Ascending aorta (tissue), 2 donors: ENCODE measurements at regions not wholly inside any gene's neighbourhood (a gene's known extent, or its start where the extent isn't known, plus 50 kb on each side); places are given as distances from the start of the nearest gene placed in this dataset.

ENCODE experiments used
- DNase-seq, 2 donors: peaks; one replicate each; pipeline ENCODE4 v3.0.0-alpha.2; 2019; ENCODE audit warnings: low spot score in 2 of 2
- H3K27ac ChIP-seq, 2 donors: fragments of 200-600 bp; sonication (generic); one replicate each; pipeline ENCODE4 v1.5.1; 2016 to 2017; ENCODE audit warnings: mild to moderate bottlenecking in 1 of 2
- H3K27me3 ChIP-seq: fragments of 200-600 bp; sonication (generic); one replicate; pipeline ENCODE4 v1.5.1; 2017
- H3K36me3 ChIP-seq, 2 donors: fragments of 200-600 bp; sonication (generic); one replicate each; pipeline ENCODE4 v1.5.1; 2016
- H3K4me1 ChIP-seq, 2 donors: fragments of 200-600 bp; sonication (generic); one replicate each; pipeline ENCODE4 v1.5.1; 2016 to 2017; ENCODE audit warnings: mild to moderate bottlenecking in 1 of 2
- H3K4me3 ChIP-seq, 2 donors: fragments of 200-600 bp; sonication (generic); one replicate each; pipeline ENCODE4 v1.5.1; 2016 to 2017; ENCODE audit warnings: mild to moderate bottlenecking in 1 of 2
- H3K9me3 ChIP-seq, 2 donors: fragments of 200-600 bp; sonication (generic); one replicate each; pipeline ENCODE4 v1.5.1; 2016
- intact Hi-C: fragments of 100-400 bp; cut with DNase I; formaldehyde crosslinking; loops from one replicate; pipeline ENCODE4 v1.15.1; 2023
- TF ChIP-seq, protein P1 (sequence below), 3 experiments: fragments of 200-600 bp in 2 of 3; fragments of 450-650 bp in 1 of 3; sonication (generic) in 2 of 3; IDR thresholded peaks; one replicate each; pipeline ENCODE4 v1.5.1; 2016 to 2019; ENCODE audit warnings: antibody characterized with exemption in 3 of 3, mild to moderate bottlenecking in 1 of 3, moderate library complexity in 1 of 3

DNA sequence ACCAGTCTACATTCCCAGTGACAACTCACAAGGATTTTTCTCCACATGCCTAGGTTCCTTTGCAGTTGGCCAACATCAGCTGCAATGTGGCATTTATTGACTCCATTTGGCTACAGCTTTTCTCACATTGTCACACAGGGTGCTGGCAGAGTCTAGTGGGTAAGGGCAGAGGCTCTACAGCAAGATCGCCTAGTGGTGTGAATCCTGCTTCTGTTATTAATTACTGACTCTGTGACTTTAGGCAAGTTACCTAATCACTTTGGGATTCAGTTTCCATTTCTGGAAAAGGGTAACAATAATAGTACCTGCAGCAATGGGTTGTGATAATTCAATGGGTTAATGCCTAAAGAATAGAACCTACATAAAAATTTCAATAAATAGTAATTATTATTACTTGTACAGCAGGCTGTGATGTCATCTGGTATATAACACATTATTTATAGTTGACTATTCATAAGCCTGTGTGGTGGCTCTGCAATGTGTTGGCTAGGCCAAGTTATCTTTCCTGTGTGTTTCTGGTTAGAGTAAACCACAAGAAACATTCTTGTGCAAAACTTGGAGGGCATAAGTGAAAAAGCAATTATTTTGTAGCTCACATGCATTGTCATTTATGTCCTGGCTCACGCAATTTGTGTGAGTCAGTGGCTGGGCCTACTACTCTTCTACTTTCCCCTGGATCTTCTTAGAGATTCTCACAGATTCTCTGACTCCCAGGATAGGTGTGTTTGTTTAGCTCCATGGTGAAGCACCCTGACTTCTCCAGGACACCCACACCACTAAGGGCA is 59.5 kb downstream of the PTGS2 start:
- no peak overlapping the region for H3K4me3 ChIP-seq
- no peaks in the 10 kb centered on the region for H3K4me1 ChIP-seq
- intact Hi-C loops: no loop called here
- no peaks in the 10 kb centered on the region for H3K36me3 ChIP-seq
- no peak overlapping the region for H3K27ac ChIP-seq
- no peaks in the 10 kb centered on the region for H3K27me3 ChIP-seq
- H3K9me3 ChIP-seq: no peaks in the 10 kb centered on the region
- TF ChIP-seq, protein P1, sequence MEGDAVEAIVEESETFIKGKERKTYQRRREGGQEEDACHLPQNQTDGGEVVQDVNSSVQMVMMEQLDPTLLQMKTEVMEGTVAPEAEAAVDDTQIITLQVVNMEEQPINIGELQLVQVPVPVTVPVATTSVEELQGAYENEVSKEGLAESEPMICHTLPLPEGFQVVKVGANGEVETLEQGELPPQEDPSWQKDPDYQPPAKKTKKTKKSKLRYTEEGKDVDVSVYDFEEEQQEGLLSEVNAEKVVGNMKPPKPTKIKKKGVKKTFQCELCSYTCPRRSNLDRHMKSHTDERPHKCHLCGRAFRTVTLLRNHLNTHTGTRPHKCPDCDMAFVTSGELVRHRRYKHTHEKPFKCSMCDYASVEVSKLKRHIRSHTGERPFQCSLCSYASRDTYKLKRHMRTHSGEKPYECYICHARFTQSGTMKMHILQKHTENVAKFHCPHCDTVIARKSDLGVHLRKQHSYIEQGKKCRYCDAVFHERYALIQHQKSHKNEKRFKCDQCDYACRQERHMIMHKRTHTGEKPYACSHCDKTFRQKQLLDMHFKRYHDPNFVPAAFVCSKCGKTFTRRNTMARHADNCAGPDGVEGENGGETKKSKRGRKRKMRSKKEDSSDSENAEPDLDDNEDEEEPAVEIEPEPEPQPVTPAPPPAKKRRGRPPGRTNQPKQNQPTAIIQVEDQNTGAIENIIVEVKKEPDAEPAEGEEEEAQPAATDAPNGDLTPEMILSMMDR (IDR thresholded peaks at IDR 0.05): no peak
- DNase-seq: no peak

DNA sequence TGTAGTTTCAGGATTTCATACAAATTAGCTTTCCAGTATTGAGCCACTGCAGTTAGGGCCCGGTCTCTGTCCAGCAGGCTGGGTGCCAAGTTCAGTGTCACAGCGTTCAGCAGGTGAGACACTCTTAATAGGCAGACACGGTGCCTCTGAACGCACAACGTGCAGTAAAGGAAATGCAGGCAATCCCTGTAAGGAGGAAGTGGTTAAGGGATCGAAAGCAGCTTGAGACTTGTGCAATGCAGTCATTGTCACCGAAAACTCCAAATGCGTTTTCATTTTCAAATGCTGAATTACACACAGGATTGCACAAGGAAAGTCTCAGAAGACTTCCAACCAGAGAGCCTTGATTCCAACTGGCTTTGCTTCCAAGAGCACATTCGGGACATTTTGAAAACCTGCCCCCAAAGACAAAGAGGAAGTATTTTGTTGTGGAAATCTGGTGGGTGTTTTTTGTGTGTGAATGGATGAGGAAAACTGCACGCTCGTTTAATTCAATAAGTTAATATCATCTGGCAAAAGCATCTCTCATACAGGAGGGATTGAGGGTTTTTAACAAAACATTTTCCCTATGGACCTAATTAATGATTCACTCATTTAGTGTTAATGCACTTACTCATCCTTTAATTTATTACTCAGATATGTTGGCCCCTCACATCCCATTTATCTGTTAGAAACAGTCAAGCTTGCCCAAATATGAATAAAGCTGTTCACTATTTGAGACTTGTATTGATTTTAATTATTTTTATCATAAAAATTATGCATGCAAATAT is 61.6 kb downstream of the PTGS2 start:
- TF ChIP-seq, protein P1 (IDR thresholded peaks at IDR 0.05): no peak
- intact Hi-C loops: no loop called here
- Histone ChIP-seq H3K4me3 (peak overlapping the region in 1 of 2 donors; percentile 9), H3K9me3 (no peaks in the 10 kb centered on the region), H3K27me3 (no peaks in the 10 kb centered on the region), H3K36me3 (no peaks in the 10 kb centered on the region), H3K4me1 (no peaks in the 10 kb centered on the region), H3K27ac (no peak overlapping the region)
- DNase-seq: peak; percentile 14 to 68

DNA sequence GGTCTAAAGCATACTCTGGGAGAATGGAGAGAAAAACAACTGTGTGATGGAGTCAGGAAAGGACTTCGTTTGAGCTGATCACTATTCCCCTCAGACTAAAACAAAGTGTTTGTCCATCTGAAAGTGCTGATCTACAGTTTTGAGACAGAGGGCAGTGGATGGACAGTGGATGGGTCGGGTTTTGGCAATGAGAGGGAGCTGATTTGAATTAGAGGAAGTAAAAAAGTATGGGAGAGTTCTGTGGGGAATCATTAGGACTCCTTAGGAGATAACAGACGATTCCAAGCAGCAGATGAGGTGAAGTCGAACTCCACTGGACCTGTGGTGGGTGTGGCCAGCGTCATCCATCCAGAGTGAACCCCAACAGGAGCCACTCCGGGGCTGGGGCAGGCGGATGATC is 62.3 kb downstream of the PTGS2 start:
- H3K36me3 ChIP-seq: no peaks in the 10 kb centered on the region
- H3K4me1 ChIP-seq: no peaks in the 10 kb centered on the region
- TF ChIP-seq, protein P1 (IDR thresholded peaks at IDR 0.05): no peak
- DNase-seq: no peak
- H3K9me3 ChIP-seq: no peaks in the 10 kb centered on the region
- H3K27ac ChIP-seq: no peak overlapping the region
- no peaks in the 10 kb centered on the region for H3K27me3 ChIP-seq
- intact Hi-C loops: no loop called here
- H3K4me3 ChIP-seq: peak overlapping the region in 1 of 2 donors; percentile 9

DNA sequence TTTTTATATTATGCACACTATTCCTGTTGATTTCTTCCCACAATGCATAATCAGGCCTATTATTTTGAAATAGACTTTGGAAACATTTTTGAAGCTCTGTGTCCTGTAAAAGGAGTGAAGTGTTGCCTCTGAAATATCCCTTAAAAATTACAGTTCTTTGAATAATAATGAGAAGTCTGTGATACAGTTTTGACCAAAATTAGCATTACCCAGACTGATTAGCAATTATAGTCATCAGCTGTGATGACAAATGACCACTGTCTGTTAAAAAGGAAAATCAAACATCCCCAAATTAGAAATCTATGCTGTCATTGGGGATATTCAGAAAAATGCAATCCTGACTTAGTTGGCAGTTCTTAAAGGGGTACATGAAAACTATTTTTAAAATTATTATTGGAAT is 63.7 kb downstream of the PTGS2 start:
- TF ChIP-seq, protein P1 (IDR thresholded peaks at IDR 0.05): no peak
- Histone ChIP-seq H3K9me3 (no peaks in the 10 kb centered on the region), H3K36me3 (no peaks in the 10 kb centered on the region), H3K27me3 (no peaks in the 10 kb centered on the region), H3K4me3 (no peak overlapping the region), H3K4me1 (no peaks in the 10 kb centered on the region), H3K27ac (no peak overlapping the region)
- intact Hi-C loops: no loop called here
- DNase-seq: no peak

DNA sequence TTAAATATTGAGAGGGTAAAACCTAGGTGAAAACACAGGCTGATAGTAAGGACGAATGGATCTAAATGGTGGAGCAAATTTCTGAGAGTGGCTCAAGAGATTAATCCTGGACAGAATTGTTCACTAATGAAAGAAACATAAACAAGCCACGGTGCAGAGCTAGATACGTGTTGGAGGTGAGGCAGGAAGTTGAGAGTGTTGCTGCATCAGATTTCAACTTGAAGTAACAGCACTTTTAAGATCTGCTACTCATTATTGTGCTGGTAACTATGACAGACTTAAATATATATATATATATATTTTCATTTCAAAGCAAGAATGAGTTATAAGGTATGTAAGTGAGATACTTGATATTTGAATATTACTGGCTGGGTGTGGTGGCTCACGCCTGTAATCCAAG is 64.9 kb downstream of the PTGS2 start:
- no peak overlapping the region for H3K27ac ChIP-seq
- no peaks in the 10 kb centered on the region for H3K27me3 ChIP-seq
- TF ChIP-seq, protein P1 (IDR thresholded peaks at IDR 0.05): no peak
- H3K4me1 ChIP-seq: no peaks in the 10 kb centered on the region
- H3K9me3 ChIP-seq: no peaks in the 10 kb centered on the region
- intact Hi-C loops: no loop called here
- no peak for DNase-seq
- no peaks in the 10 kb centered on the region for H3K36me3 ChIP-seq
- no peak overlapping the region for H3K4me3 ChIP-seq
